GM18909 (cell line): ENCODE measurements at regions not wholly inside any gene's neighbourhood (a gene's known extent, or its start where the extent isn't known, plus 50 kb on each side); places are given as distances from the start of the nearest gene placed in this dataset.

Source experiments
- ATAC-seq: cut with Tn5 transposase; IDR thresholded peaks from one replicate; pipeline ENCODE4 v1.9.1; 2021; ENCODE audit warnings: mild to moderate bottlenecking; ENCODE audit not compliant: unreplicated experiment, poor library complexity

- ATAC-seq: no peak
Observed at GRCh38 chr10:1886039-1886438, 148.7 kb upstream of the ADARB2 start.

GRCh38 chr10:1882728-1883127 is 145.4 kb upstream of the ADARB2 start:
- ATAC-seq: no peak

- no peak for ATAC-seq
Observed at GRCh38 chr10:1882180-1882579, 144.9 kb upstream of the ADARB2 start.

- ATAC-seq: no peak
Observed at GRCh38 chr10:1881636-1882035, 144.3 kb upstream of the ADARB2 start.

GRCh38 chr10:1874533-1874932 is 137.2 kb upstream of the ADARB2 start:
- no peak for ATAC-seq

GRCh38 chr10:1873661-1874315 is 136.5 kb upstream of the ADARB2 start:
- ATAC-seq: no peak

GRCh38 chr10:1872151-1872726 is 134.9 kb upstream of the ADARB2 start:
- ATAC-seq: no peak

GRCh38 chr10:1870491-1870890 is 133.2 kb upstream of the ADARB2 start:
- ATAC-seq: no peak

- ATAC-seq: no peak
Observed at GRCh38 chr10:1869861-1870260, 132.5 kb upstream of the ADARB2 start.

GRCh38 chr10:1860351-1860750 is 123.0 kb upstream of the ADARB2 start:
- ATAC-seq: no peak

GRCh38 chr10:1858547-1858946 is 121.2 kb upstream of the ADARB2 start:
- ATAC-seq: no peak

- no peak for ATAC-seq
Observed at GRCh38 chr10:1858048-1858447, 120.7 kb upstream of the ADARB2 start.

GRCh38 chr10:1855911-1856310 is 118.6 kb upstream of the ADARB2 start:
- ATAC-seq: no peak

GRCh38 chr10:1854271-1854670 is 116.9 kb upstream of the ADARB2 start:
- ATAC-seq: no peak

- no peak for ATAC-seq
Observed at GRCh38 chr10:1853801-1854200, 116.5 kb upstream of the ADARB2 start.

GRCh38 chr10:1852841-1853240 is 115.5 kb upstream of the ADARB2 start:
- ATAC-seq: no peak

GRCh38 chr10:1851762-1852161 is 114.4 kb upstream of the ADARB2 start:
- ATAC-seq: no peak

GRCh38 chr10:1850971-1851527 is 113.7 kb upstream of the ADARB2 start:
- ATAC-seq: no peak

- ATAC-seq: no peak
Observed at GRCh38 chr10:1847361-1847760, 110.0 kb upstream of the ADARB2 start.

- no peak for ATAC-seq
Observed at GRCh38 chr10:1846032-1846431, 108.7 kb upstream of the ADARB2 start.

GRCh38 chr10:1841759-1842158 is 104.4 kb upstream of the ADARB2 start:
- no peak for ATAC-seq

GRCh38 chr10:1829712-1830111 is 92.4 kb upstream of the ADARB2 start:
- ATAC-seq: no peak
